GM23338 (cell line): ENCODE measurements at regions not wholly inside any gene's neighbourhood (a gene's known extent, or its start where the extent isn't known, plus 50 kb on each side); places are given as distances from the start of the nearest gene placed in this dataset.

Experiments
- ATAC-seq: fragments of 200-7000 bp; cut with Tn5 transposase; 3 replicates; pipeline ENCODE4 v1.9.1; 2020
- DNase-seq: peaks from one replicate; pipeline ENCODE4 v3.0.0-alpha.2; 2015; ENCODE audit warnings: low spot score
- H2AFZ ChIP-seq: fragments of 200-600 bp; sonication (generic); 2 replicates; pipeline ENCODE4 v1.8.0; 2016; ENCODE audit warnings: antibody characterized with exemption, mild to moderate bottlenecking, moderate library complexity
- H3F3A ChIP-seq: fragments of 200-600 bp; sonication (generic); replicated peaks from 2 replicates; pipeline ENCODE4 v1.8.0; 2017; ENCODE audit warnings: antibody characterized with exemption, mixed run types, low read depth
- H3K27ac ChIP-seq: fragments of 200-600 bp; sonication (generic); 2 replicates; pipeline ENCODE4 v1.6.1; 2016; ENCODE audit warnings: low read depth
- H3K27me3 ChIP-seq: fragments of 200-600 bp; sonication (generic); 2 replicates; pipeline ENCODE4 v1.8.0; 2016; ENCODE audit warnings: mild to moderate bottlenecking, mixed run types, moderate library complexity; ENCODE audit not compliant: insufficient read depth
- H3K36me3 ChIP-seq: fragments of 200-600 bp; sonication (generic); 2 replicates; pipeline ENCODE4 v1.8.0; 2016; ENCODE audit warnings: mild to moderate bottlenecking; ENCODE audit not compliant: insufficient read depth
- H3K4me1 ChIP-seq: fragments of 200-600 bp; sonication (generic); 2 replicates; pipeline ENCODE4 v1.8.0; 2016; ENCODE audit warnings: mild to moderate bottlenecking, moderate library complexity; ENCODE audit not compliant: insufficient read depth
- H3K4me2 ChIP-seq: fragments of 200-600 bp; sonication (generic); 2 replicates; pipeline ENCODE4 v1.7.1; 2017; ENCODE audit warnings: mixed run types
- H3K4me3 ChIP-seq: fragments of 200-600 bp; sonication (generic); 2 replicates; pipeline ENCODE4 v1.6.1; 2016; ENCODE audit warnings: mixed run types
- H3K79me2 ChIP-seq: fragments of 200-600 bp; sonication (generic); replicated peaks from 2 replicates; pipeline ENCODE4 v1.8.0; 2017; ENCODE audit warnings: mild to moderate bottlenecking; ENCODE audit not compliant: insufficient read depth
- H3K9me2 ChIP-seq: fragments of 200-600 bp; sonication (generic); 2 replicates; pipeline ENCODE4 v1.8.0; 2017; ENCODE audit not compliant: insufficient read depth
- H4K20me1 ChIP-seq: fragments of 200-600 bp; sonication (generic); replicated peaks from 2 replicates; pipeline ENCODE4 v1.8.0; 2017; ENCODE audit warnings: mild to moderate bottlenecking; ENCODE audit not compliant: insufficient read depth
- H3K27ac Mint-ChIP-seq: 2 replicates; pipeline ENCODE4 v1.8.0; 2020; ENCODE audit warnings: inconsistent platforms, mild to moderate bottlenecking, moderate library complexity, mixed read lengths
- H3K27me3 Mint-ChIP-seq: 3 replicates; pipeline ENCODE4 v1.8.0; 2022; ENCODE audit warnings: low read depth, mild to moderate bottlenecking, moderate library complexity, mixed read lengths, inconsistent platforms; ENCODE audit not compliant: insufficient read depth, poor library complexity
- H3K36me3 Mint-ChIP-seq: 3 replicates; pipeline ENCODE4 v1.8.0; 2021; ENCODE audit warnings: low read depth, mild to moderate bottlenecking, inconsistent platforms, moderate library complexity, mixed read lengths
- H3K4me1 Mint-ChIP-seq: 3 replicates; pipeline ENCODE4 v1.8.0; 2020; ENCODE audit warnings: mild to moderate bottlenecking, inconsistent platforms, mixed read lengths
- H3K4me3 Mint-ChIP-seq: 3 replicates; pipeline ENCODE4 v1.8.0; 2021; ENCODE audit warnings: moderate library complexity, mild to moderate bottlenecking, inconsistent platforms, mixed read lengths
- H3K9me3 Mint-ChIP-seq: 3 replicates; pipeline ENCODE4 v1.8.0; 2020; ENCODE audit warnings: moderate library complexity, mild to moderate bottlenecking, inconsistent platforms, mixed read lengths
- CREB1 ChIP-seq: fragments of 250-450 bp; sonication (Bioruptor Pico); IDR thresholded peaks from 2 replicates; pipeline ENCODE4 v1.5.0; 2020; ENCODE audit warnings: low read depth, mild to moderate bottlenecking, moderate library complexity
- EZH2 ChIP-seq: fragments of 200-600 bp; sonication (generic); IDR thresholded peaks from one replicate; pipeline ENCODE4 v1.8.0; 2017; ENCODE audit warnings: antibody characterized with exemption, mild to moderate bottlenecking, low read depth; ENCODE audit not compliant: unreplicated experiment
- EZH2phosphoT487 ChIP-seq: fragments of 200-600 bp; sonication (generic); IDR thresholded peaks from one replicate; pipeline ENCODE4 v1.8.1; 2018; ENCODE audit warnings: antibody characterized with exemption; ENCODE audit not compliant: unreplicated experiment
- JUNB ChIP-seq: IDR thresholded peaks from one replicate; pipeline ENCODE4 v1.6.1; 2016; ENCODE audit warnings: antibody characterized with exemption; ENCODE audit not compliant: unreplicated experiment
- NANOG ChIP-seq: IDR thresholded peaks from 2 replicates; pipeline ENCODE4 v1.6.1; 2016; ENCODE audit warnings: antibody characterized with exemption, borderline replicate concordance
- POLR2AphosphoS5 ChIP-seq: IDR thresholded peaks from 2 replicates; pipeline ENCODE4 v1.6.1; 2016; ENCODE audit warnings: antibody characterized with exemption, low read depth
- REST ChIP-seq: IDR thresholded peaks from one replicate; pipeline ENCODE4 v1.6.1; 2018; ENCODE audit warnings: antibody characterized with exemption; ENCODE audit not compliant: unreplicated experiment
- STAT1 ChIP-seq: IDR thresholded peaks from one replicate; pipeline ENCODE4 v1.6.1; 2016; ENCODE audit warnings: antibody characterized with exemption; ENCODE audit not compliant: unreplicated experiment
- ZNF114 ChIP-seq: fragments of 250-450 bp; sonication (Bioruptor Pico); IDR thresholded peaks from 2 replicates; pipeline ENCODE4 v1.5.0; 2020; ENCODE audit warnings: mild to moderate bottlenecking, moderate library complexity
- ZNF331 ChIP-seq: fragments of 250-450 bp; sonication (Bioruptor Pico); IDR thresholded peaks from 2 replicates; pipeline ENCODE4 v1.5.0; 2020; ENCODE audit warnings: low read depth, mild to moderate bottlenecking, moderate library complexity
- TF ChIP-seq, protein P1 (sequence below): fragments of 250-450 bp; sonication (Bioruptor Pico); IDR thresholded peaks from 2 replicates; pipeline ENCODE4 v1.5.0; 2020; ENCODE audit warnings: mild to moderate bottlenecking, moderate library complexity
- TF ChIP-seq, protein P2 (sequence below), 2 experiments: fragments of 200-600 bp in 1 of 2; sonication (generic) in 1 of 2; conservative IDR thresholded peaks; 2 replicates each; pipeline versions ENCODE4 v1.5.1 to v1.6.1; 2016 to 2017; ENCODE audit warnings: antibody characterized with exemption in 2 of 2, low read depth in 2 of 2, mild to moderate bottlenecking in 2 of 2, moderate library complexity in 1 of 2
- TF ChIP-seq, protein P3 (sequence below): IDR thresholded peaks from 2 replicates; pipeline ENCODE4 v1.6.1; 2016; ENCODE audit warnings: antibody characterized with exemption

DNA sequence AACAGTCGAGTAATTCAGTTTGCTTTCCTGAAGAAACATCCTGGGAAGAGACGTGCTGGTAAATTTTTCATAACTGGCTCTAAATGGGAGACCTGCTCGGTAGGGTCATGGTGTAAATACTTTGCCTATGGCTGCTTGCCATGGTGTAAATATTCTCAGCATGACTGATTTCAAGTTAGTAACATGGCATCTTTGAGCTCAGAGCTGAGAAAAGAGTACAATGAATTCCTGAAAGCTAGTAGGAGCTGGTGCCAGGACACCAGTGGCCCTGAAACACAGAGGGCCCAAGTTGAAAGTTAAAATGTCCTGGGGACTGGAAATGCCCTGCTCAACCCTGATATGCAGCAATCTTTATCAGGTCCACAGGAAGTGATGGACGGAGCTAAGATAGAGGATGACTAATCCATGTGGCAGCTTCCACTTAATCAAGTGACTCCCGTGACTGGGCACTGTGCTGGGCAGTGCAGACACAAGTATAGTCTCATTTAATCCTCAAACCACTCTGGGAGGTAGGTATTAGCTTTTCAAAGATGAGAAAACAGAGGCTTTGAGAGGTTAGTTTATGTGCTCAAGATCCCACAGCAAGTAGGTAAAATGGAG is 130.1 kb upstream of the ADAMTS18 start:
- Mint-ChIP-seq H3K4me3 (no peak overlapping the region), H3K27me3 (peaks cover 3% of the 10 kb centered on the region), H3K4me1 (no peaks in the 10 kb centered on the region), H3K36me3 (no peaks in the 10 kb centered on the region), H3K27ac (no peak overlapping the region), H3K9me3 (no peaks in the 10 kb centered on the region; the same call in 2 of the 3 replicates)
- Histone ChIP-seq H2AFZ (no peak overlapping the region), H4K20me1 (no peaks in the 10 kb centered on the region), H3K9me2 (no peaks in the 10 kb centered on the region; the same call in 1 of the 2 replicates), H3K4me2 (no peak overlapping the region), H3K27me3 (no peaks in the 10 kb centered on the region), H3K27ac (no peak overlapping the region), H3K4me3 (no peak overlapping the region), H3K36me3 (no peaks in the 10 kb centered on the region), H3F3A (no peaks in the 10 kb centered on the region), H3K4me1 (no peaks in the 10 kb centered on the region), H3K79me2 (no peaks in the 10 kb centered on the region)
- TF ChIP-seq ZNF331 (CRISPR knock-in tag) (no peak), NANOG (no peak), EZH2phosphoT487 (no peak), POLR2AphosphoS5 (no peak), CREB1 (CRISPR knock-in tag) (no peak), ZNF114 (CRISPR knock-in tag) (no peak), REST (no peak), STAT1 (no peak), EZH2 (no peak), JUNB (no peak)
- TF ChIP-seq, protein P1, sequence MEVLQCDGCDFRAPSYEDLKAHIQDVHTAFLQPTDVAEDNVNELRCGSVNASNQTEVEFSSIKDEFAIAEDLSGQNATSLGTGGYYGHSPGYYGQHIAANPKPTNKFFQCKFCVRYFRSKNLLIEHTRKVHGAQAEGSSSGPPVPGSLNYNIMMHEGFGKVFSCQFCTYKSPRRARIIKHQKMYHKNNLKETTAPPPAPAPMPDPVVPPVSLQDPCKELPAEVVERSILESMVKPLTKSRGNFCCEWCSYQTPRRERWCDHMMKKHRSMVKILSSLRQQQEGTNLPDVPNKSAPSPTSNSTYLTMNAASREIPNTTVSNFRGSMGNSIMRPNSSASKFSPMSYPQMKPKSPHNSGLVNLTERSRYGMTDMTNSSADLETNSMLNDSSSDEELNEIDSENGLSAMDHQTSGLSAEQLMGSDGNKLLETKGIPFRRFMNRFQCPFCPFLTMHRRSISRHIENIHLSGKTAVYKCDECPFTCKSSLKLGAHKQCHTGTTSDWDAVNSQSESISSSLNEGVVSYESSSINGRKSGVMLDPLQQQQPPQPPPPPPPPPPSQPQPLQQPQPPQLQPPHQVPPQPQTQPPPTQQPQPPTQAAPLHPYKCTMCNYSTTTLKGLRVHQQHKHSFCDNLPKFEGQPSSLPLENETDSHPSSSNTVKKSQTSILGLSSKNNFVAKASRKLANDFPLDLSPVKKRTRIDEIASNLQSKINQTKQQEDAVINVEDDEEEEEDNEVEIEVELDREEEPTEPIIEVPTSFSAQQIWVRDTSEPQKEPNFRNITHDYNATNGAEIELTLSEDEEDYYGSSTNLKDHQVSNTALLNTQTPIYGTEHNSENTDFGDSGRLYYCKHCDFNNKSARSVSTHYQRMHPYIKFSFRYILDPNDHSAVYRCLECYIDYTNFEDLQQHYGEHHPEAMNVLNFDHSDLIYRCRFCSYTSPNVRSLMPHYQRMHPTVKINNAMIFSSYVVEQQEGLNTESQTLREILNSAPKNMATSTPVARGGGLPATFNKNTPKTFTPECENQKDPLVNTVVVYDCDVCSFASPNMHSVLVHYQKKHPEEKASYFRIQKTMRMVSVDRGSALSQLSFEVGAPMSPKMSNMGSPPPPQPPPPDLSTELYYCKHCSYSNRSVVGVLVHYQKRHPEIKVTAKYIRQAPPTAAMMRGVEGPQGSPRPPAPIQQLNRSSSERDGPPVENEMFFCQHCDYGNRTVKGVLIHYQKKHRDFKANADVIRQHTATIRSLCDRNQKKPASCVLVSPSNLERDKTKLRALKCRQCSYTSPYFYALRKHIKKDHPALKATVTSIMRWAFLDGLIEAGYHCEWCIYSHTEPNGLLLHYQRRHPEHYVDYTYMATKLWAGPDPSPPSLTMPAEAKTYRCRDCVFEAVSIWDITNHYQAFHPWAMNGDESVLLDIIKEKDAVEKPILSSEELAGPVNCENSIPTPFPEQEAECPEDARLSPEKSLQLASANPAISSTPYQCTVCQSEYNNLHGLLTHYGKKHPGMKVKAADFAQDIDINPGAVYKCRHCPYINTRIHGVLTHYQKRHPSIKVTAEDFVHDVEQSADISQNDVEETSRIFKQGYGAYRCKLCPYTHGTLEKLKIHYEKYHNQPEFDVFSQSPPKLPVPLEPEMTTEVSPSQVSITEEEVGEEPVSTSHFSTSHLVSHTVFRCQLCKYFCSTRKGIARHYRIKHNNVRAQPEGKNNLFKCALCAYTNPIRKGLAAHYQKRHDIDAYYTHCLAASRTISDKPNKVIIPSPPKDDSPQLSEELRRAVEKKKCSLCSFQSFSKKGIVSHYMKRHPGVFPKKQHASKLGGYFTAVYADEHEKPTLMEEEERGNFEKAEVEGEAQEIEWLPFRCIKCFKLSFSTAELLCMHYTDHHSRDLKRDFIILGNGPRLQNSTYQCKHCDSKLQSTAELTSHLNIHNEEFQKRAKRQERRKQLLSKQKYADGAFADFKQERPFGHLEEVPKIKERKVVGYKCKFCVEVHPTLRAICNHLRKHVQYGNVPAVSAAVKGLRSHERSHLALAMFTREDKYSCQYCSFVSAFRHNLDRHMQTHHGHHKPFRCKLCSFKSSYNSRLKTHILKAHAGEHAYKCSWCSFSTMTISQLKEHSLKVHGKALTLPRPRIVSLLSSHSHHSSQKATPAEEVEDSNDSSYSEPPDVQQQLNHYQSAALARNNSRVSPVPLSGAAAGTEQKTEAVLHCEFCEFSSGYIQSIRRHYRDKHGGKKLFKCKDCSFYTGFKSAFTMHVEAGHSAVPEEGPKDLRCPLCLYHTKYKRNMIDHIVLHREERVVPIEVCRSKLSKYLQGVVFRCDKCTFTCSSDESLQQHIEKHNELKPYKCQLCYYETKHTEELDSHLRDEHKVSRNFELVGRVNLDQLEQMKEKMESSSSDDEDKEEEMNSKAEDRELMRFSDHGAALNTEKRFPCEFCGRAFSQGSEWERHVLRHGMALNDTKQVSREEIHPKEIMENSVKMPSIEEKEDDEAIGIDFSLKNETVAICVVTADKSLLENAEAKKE (CRISPR knock-in tag): no peak
- TF ChIP-seq, protein P2, sequence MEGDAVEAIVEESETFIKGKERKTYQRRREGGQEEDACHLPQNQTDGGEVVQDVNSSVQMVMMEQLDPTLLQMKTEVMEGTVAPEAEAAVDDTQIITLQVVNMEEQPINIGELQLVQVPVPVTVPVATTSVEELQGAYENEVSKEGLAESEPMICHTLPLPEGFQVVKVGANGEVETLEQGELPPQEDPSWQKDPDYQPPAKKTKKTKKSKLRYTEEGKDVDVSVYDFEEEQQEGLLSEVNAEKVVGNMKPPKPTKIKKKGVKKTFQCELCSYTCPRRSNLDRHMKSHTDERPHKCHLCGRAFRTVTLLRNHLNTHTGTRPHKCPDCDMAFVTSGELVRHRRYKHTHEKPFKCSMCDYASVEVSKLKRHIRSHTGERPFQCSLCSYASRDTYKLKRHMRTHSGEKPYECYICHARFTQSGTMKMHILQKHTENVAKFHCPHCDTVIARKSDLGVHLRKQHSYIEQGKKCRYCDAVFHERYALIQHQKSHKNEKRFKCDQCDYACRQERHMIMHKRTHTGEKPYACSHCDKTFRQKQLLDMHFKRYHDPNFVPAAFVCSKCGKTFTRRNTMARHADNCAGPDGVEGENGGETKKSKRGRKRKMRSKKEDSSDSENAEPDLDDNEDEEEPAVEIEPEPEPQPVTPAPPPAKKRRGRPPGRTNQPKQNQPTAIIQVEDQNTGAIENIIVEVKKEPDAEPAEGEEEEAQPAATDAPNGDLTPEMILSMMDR (conservative IDR thresholded peaks at IDR 0.05; ENCODE audit: low read depth in 2 of 2): no peak
- TF ChIP-seq, protein P3, sequence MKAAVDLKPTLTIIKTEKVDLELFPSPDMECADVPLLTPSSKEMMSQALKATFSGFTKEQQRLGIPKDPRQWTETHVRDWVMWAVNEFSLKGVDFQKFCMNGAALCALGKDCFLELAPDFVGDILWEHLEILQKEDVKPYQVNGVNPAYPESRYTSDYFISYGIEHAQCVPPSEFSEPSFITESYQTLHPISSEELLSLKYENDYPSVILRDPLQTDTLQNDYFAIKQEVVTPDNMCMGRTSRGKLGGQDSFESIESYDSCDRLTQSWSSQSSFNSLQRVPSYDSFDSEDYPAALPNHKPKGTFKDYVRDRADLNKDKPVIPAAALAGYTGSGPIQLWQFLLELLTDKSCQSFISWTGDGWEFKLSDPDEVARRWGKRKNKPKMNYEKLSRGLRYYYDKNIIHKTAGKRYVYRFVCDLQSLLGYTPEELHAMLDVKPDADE: no peak
- DNase-seq (no peak), ATAC-seq (no peak)
